ENCODE measurements at regions not wholly inside any gene's neighbourhood (a gene's known extent, or its start where the extent isn't known, plus 50 kb on each side); places are given as distances from the start of the nearest gene placed in this dataset.
A peak's percentile ranks its signal among the peaks of the same experiment; 100 is the strongest.

DNA sequence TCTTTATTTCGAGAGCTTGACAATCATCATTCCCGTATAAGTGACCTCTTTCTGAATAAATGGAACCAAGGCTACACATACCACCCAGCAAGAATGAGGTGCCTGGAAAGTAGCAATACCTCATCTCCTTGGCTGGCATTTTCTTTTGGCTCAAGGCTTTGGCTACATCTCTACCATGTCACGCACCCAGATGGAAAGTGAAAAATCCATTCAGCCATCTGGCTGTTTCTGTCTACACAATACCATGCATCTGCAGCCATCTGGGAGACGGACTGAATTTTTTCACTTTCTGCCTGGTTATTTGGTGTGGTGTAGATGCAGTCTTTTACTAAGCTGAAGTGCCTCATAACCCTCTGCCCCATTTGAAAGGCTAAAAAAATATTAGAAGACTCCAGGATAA, 566.9 kb downstream of the BCL11A start:
- DNase-seq (ENCODE audit: low read depth in 2 of 2), result no peak

GRCh38 chr2:59985923-59986322, 567.5 kb downstream of the BCL11A start:
- no peak for DNase-seq (ENCODE audit: low read depth in 2 of 2)

GRCh38 chr2:59974051-59974766, 579.2 kb downstream of the BCL11A start:
- no peak for DNase-seq (ENCODE audit: low read depth in 2 of 2)

DNA sequence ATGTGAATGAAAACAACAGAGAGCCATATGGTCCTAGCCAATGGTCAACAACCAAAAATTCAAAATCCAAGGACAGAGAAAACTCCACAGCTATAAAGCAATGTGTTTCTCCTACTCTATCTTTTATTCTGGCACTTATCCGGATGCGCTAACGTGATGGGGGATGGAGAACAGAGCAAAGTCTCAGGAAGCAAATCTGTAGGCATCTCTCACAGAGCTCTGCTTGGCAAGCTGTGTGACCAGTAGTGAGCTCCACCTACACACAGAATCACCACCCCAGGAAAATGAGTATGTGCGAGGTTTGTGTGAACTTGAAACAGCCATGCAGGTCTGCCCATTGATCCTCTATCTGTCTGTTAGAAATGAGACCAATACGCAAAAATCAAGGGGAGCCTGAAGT, 584.3 kb downstream of the BCL11A start:
- DNase-seq (ENCODE audit: low read depth in 2 of 2), result no peak

- no peak for DNase-seq (ENCODE audit: low read depth in 2 of 2)
Observed at GRCh38 chr2:59968441-59968840, 585.0 kb downstream of the BCL11A start.

DNA sequence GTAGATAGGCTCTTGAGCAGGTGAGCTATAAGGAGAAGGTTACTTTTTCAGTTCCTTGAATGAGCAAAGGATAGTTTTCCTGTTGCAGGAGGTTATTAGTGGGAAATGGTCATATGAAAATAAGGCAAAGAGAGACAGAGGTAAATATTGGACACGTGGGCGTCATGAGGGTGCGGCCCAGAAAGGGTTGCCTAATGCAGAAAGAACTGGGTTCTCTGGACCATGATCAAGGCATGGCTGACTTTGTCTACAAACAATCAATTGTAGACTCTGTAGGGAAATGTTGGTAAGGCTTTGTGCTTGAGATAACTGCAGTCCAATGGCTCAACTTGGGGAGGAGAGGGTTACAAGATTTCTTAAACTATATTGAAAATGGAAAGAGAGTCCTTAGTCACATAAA, 585.8 kb downstream of the BCL11A start:
- DNase-seq (ENCODE audit: low read depth in 2 of 2), result no peak

- no peak for DNase-seq (ENCODE audit: low read depth in 2 of 2)
Observed at GRCh38 chr2:59963157-59963556, 590.3 kb downstream of the BCL11A start.

DNA sequence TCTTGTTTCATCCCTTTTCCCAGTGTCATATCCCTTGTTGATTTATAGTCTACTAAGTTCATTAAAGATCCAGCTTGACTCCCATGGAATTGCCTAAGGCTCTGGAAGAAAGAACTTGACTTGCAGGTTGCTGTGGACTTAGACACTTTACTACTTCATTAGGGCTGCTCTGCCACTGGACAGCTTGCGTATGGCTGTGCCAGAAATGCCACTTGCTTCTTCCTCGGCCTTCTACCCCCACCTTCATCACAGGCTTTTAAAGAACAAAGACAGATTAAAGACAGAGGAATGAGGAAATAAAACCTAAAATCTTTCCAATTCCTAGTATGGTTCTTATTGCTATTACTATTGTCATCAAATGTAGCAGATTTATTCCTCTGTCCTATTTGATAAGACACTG, 591.7 kb downstream of the BCL11A start:
- DNase-seq (ENCODE audit: low read depth in 2 of 2), result no peak

- no peak for DNase-seq (ENCODE audit: low read depth in 2 of 2)
Observed at GRCh38 chr2:59959944-59960343, 593.5 kb downstream of the BCL11A start.

DNA sequence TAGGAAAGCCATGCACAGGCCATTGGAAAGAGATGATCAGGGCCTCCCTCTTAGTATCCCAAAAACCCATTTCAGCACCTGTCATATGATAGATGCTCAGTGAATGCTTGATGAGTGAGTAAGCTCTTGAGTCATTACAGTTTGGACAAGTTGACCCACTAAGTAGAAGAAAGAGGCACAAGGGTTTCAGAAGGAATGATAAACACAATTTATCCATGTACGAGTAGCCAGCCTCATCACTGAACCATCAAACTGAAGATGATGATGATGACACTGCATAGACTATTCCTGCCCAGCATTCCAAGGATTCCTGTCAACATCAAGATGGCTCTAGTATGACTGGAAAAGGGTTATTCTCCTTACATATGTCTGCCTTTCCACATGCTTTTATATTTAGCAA, 596.0 kb downstream of the BCL11A start:
- DNase-seq (ENCODE audit: low read depth in 2 of 2), result peak; percentile 28 to 29

DNA sequence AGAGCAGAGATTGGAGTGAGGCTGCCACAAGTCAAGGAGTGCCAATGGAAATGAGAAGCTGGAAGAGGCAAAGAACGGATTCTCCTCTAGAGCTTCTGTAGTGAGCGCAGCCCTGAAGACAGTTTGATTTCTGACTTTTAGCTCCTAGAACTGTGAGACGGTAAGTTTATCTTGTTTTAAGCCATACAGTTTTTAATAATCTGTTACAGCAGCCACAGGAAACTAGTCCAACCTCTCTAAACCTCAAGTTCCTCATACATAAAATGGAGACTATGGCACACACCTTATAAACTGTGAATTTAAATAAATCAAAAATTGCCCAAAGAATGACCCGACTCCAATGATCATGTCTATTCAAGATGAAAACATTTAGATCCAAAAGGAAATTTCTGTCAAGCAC, 596.5 kb downstream of the BCL11A start:
- no peak for DNase-seq (ENCODE audit: low read depth in 2 of 2)

DNA sequence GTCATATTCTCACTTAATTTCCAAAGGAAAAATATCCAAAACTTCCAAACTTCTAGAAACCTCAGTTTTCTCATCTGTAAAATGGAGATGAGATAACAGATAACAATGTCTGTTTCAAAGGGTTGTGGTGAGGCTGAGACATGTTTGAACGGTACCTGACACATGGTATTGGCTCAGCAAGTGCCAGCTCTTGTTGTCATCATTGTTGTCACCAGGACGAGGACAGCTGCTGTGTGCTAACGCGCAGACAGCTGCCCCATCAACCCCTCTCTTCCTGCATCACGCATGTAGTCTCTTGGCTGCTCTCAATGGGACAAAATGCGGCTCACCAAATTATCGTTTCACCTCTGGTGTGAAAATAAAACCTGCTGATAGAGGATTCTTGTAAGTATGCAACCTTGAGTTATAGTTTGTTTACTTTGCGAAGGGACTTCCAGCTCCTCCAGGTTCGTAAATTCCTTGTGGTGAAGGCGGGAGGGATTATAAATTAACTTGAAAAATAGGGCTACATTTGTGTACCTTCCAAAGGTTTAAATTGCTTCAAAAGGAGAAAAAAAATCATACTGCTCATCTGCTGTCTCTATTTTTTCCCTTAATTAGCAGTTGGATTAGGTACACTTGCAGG, 605.4 kb downstream of the BCL11A start:
- DNase-seq (ENCODE audit: low read depth in 2 of 2), result no peak

- no peak for DNase-seq (ENCODE audit: low read depth in 2 of 2)
Observed at GRCh38 chr2:59947209-59947608, 606.2 kb downstream of the BCL11A start.

DNA sequence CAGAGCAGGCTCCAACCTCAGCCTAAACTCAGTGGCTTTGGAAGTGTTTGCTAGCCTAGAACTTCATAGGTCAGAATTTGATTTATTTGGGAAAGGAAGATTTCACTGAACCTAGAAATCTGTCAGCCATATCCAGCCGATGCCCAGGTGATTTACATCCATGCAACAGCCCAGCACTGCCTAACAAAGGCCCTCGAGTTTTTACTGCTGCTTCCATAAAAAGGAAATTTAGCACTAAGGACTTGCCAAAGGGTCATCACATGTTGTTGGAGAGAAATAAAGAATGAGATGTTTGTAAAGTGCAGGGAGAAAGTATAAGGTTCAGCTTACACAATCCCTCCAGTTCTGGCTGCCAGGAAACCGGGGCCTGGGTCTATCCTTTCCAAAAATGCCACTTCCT, 614.2 kb downstream of the BCL11A start:
- DNase-seq (ENCODE audit: low read depth in 2 of 2), result no peak

- no peak for DNase-seq (ENCODE audit: low read depth in 2 of 2)
Observed at GRCh38 chr2:59938181-59938580, 615.3 kb downstream of the BCL11A start.

DNA sequence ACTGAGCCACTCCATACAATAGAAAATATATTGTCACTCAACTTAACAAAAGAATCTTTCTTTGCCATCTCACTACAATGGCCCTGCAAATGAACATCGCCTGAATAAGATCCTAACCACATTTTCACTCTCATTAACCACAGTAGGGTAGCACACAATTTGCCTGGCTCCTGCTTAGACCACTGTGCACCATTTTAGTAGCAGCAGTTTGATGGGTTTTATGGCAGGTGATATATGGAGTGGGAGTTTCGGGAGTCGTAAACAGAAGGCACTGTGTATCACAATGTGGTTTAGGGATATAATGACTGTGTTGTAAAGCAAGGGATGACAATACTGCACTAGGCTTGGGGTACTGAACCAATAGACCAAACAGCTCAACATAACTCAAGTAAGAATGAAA, 617.4 kb downstream of the BCL11A start:
- no peak for DNase-seq (ENCODE audit: low read depth in 2 of 2)

DNA sequence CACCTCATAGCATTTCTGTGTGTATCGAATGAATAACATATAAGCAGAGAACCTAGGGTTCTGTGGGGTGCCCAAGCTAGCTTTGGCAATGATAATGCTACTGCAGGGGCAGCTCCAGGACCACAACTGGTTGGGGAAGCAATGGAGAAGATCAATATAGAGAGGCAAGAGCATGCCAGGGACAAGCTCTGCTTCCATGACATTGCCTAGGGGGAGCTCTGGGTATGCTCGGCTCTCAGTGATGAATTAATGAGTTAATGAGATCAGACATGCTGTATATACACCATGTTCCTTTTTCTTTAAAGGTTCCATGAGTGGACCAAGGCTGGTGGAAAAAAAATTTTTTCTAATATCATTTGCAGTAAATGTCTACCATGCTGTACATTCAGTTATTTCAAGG, 618.4 kb downstream of the BCL11A start:
- no peak for DNase-seq (ENCODE audit: low read depth in 2 of 2)

- no peak for DNase-seq (ENCODE audit: low read depth in 2 of 2)
Observed at GRCh38 chr2:59933948-59934347, 619.5 kb downstream of the BCL11A start.

- no peak for DNase-seq (ENCODE audit: low read depth in 2 of 2)
Observed at GRCh38 chr2:59932341-59932740, 621.1 kb downstream of the BCL11A start.

DNA sequence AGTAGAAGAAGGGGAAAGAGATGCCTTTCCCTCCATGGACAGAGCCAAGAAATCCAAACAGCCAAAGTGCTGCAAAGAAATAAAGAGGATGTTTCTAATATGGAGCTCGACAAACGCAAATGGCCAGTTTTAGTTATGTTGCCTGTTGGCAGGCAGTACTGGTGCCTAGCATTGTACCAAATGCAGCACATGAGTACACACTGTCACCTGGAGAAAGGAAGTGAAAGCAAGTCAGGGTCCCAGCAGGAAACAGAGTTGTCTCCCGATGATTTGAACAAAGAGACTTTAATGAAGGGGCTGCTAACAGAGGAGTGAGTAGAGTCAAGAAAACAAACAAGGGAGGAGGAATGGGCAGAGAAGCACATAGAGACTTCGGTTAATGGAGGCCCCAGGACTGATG, 623.0 kb downstream of the BCL11A start:
- no peak for DNase-seq (ENCODE audit: low read depth in 2 of 2)

- no peak for DNase-seq (ENCODE audit: low read depth in 2 of 2)
Observed at GRCh38 chr2:59926731-59927130, 626.7 kb downstream of the BCL11A start.

- no peak for DNase-seq (ENCODE audit: low read depth in 2 of 2)
Observed at GRCh38 chr2:59925321-59925720, 628.1 kb downstream of the BCL11A start.

DNA sequence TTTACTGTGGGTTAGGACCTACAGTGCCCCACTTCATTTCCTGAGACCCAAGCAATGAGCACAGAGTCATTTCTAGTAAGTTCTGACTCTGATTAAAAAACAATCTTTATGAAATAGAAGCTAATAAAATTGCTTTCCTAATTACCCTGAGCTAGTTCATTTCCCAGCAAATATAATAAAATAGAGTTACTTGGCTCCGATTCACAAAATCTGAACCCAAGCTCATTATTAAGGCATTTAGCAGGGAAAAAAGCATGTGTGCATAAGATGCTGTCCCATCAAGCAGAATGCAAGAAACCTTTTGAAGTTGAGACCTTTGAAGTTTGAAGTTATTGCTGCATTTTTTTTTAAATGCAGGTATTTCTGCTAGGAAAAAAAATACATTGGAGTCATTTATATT, 629.1 kb downstream of the BCL11A start:
- DNase-seq (ENCODE audit: low read depth in 2 of 2), result no peak

- DNase-seq (ENCODE audit: low read depth in 2 of 2), result no peak
Observed at GRCh38 chr2:59922450-59922849, 631.0 kb downstream of the BCL11A start.

Data from fibroblast of skin of left quadriceps (primary cell).